GM12878 (cell line): ENCODE measurements at regions not wholly inside any gene's neighbourhood (a gene's known extent, or its start where the extent isn't known, plus 50 kb on each side); places are given as distances from the start of the nearest gene placed in this dataset.

Source experiments
- ATAC-seq: fragments of 200-7000 bp; cut with Tn5 transposase; 3 replicates; pipeline ENCODE4 v1.9.1; 2020; ENCODE audit warnings: mild to moderate bottlenecking, moderate library complexity
- BruUV-seq: library from RNA; stranded (reverse); fragments of 400-500 nt; replicated peaks from 2 replicates; lab custom pipeline; 2021; lab: Mats Ljungman, UMichigan
- CTCF ChIA-PET: fragments of 300-600 bp; sonication (Branson Sonifier 250); formaldehyde crosslinking; extraction: SDS; loops from one replicate; lab custom pipeline; 2021; ENCODE audit warnings: inconsistent platforms; lab: Yijun Ruan, JAX
- POLR2A ChIA-PET: fragments of 350-600 bp; formaldehyde crosslinking; extraction: SDS; loops from one replicate; lab custom pipeline; 2021; ENCODE audit warnings: inconsistent platforms; lab: Charles Lee
- RAD21 ChIA-PET: fragments of 300-600 bp; sonication (Branson Sonifier 250); formaldehyde crosslinking; loops from one replicate; lab custom pipeline; 2023; ENCODE audit warnings: antibody characterized with exemption; ENCODE audit not compliant: unreplicated experiment; lab: Charles Lee
- SMC1A ChIA-PET: fragments of 300-600 bp; sonication (Branson Sonifier 250); formaldehyde crosslinking; loops from one replicate; lab custom pipeline; 2023; ENCODE audit not compliant: unreplicated experiment, uncharacterized antibody; lab: Charles Lee
- DNase-seq: peaks from one replicate; pipeline ENCODE4 v3.0.0-alpha.2; 2011; ENCODE audit warnings: low read depth, low spot score
- FAIRE-seq: peaks from 3 replicates; lab custom pipeline; 2011; peaks lifted over from hg19 to GRCh38; lab: Jason Lieb, UNC
- H2AFZ ChIP-seq: 2 replicates; pipeline ENCODE4 v1.6.0; 2011; ENCODE audit warnings: low read depth, low read length, control low read depth; ENCODE audit not compliant: control insufficient read depth
- H3K27ac ChIP-seq: 2 replicates; pipeline ENCODE4 v1.5.1; 2011; ENCODE audit warnings: control low read depth; ENCODE audit not compliant: control insufficient read depth, insufficient read depth
- H3K27me3 ChIP-seq, 2 experiments: replicated peaks in 1 of 2; 2 replicates each; pipeline versions ENCODE4 v1.6.0 to v1.6.1; 2011; ENCODE audit warnings: low read length in 1 of 2; ENCODE audit not compliant: control insufficient read depth in 2 of 2, insufficient read depth in 2 of 2
- H3K36me3 ChIP-seq, 2 experiments: 2 replicates each; pipeline ENCODE4 v1.5.1; 2011; ENCODE audit warnings: low read length in 1 of 2; ENCODE audit not compliant: control insufficient read depth in 2 of 2, insufficient read depth in 2 of 2
- H3K4me1 ChIP-seq: 2 replicates; pipeline ENCODE4 v1.6.1; 2011; ENCODE audit warnings: mild to moderate bottlenecking, low read length, moderate library complexity, mixed read lengths; ENCODE audit not compliant: control insufficient read depth, insufficient read depth
- H3K4me2 ChIP-seq: 2 replicates; pipeline ENCODE4 v1.6.0; 2011; ENCODE audit warnings: control low read depth; ENCODE audit not compliant: control insufficient read depth, insufficient read depth
- H3K4me3 ChIP-seq: fragments of 200-600 bp; sonication (generic); 2 replicates; pipeline ENCODE4 v1.5.1; 2016
- H3K79me2 ChIP-seq: 2 replicates; pipeline ENCODE4 v1.6.0; 2011; ENCODE audit warnings: low read length; ENCODE audit not compliant: control insufficient read depth, insufficient read depth
- H3K9ac ChIP-seq: 2 replicates; pipeline ENCODE4 v1.8.0; 2011; ENCODE audit warnings: low read length, control low read depth, mixed read lengths; ENCODE audit not compliant: control insufficient read depth, insufficient read depth
- H3K9me3 ChIP-seq: replicated peaks from 3 replicates; pipeline ENCODE4 v1.5.1; 2011; ENCODE audit warnings: mild to moderate bottlenecking, low read length; ENCODE audit not compliant: control insufficient read depth, insufficient read depth
- H4K20me1 ChIP-seq: 2 replicates; pipeline ENCODE4 v1.6.0; 2011; ENCODE audit not compliant: control insufficient read depth, insufficient read depth
- ATF7 ChIP-seq: fragments of 450-650 bp; IDR thresholded peaks from 2 replicates; pipeline ENCODE4 v1.6.1; 2016; ENCODE audit warnings: low read depth, mild to moderate bottlenecking
- BHLHE40 ChIP-seq, 2 experiments: fragments of 450-650 bp in 1 of 2; IDR thresholded peaks; 2 replicates each; pipeline ENCODE4 v1.6.1; 2011 to 2017; ENCODE audit warnings: low read depth in 2 of 2, borderline replicate concordance in 1 of 2, improper control_type of control experiment in 1 of 2, low read length in 1 of 2, mild to moderate bottlenecking in 1 of 2
- CHD4 ChIP-seq: fragments of 200-600 bp; sonication (generic); IDR thresholded peaks from 2 replicates; pipeline ENCODE4 v1.6.1; 2016; ENCODE audit warnings: mild to moderate bottlenecking
- CREB1 ChIP-seq: IDR thresholded peaks from 2 replicates; pipeline ENCODE4 v1.6.1; 2012; ENCODE audit warnings: low read depth, mild to moderate bottlenecking, inconsistent platforms
- CREM ChIP-seq: IDR thresholded peaks from 2 replicates; pipeline ENCODE4 v1.6.1; 2014; ENCODE audit warnings: antibody characterized with exemption, low read depth
- EED ChIP-seq: sonication (generic); IDR thresholded peaks from 2 replicates; pipeline ENCODE4 v1.6.1; 2016; ENCODE audit warnings: antibody characterized with exemption, low read depth
- EGR1 ChIP-seq, 2 experiments: IDR thresholded peaks; 1 replicate in 1 of 2; 2 replicates in 1 of 2; pipeline ENCODE4 v1.6.1; 2011 to 2012; ENCODE audit warnings: low read depth in 2 of 2, low read length in 2 of 2, borderline replicate concordance in 1 of 2, mild to moderate bottlenecking in 1 of 2, moderate library complexity in 1 of 2
- ETV6 ChIP-seq, 2 experiments: fragments of 450-650 bp in 1 of 2; IDR thresholded peaks in 1 of 2; conservative IDR thresholded peaks in 1 of 2; 2 replicates each; pipeline ENCODE4 v1.6.1; 2014; ENCODE audit warnings: antibody characterized with exemption in 1 of 2, borderline replicate concordance in 1 of 2, low read depth in 1 of 2, mild to moderate bottlenecking in 1 of 2, moderate library complexity in 1 of 2
- FOXM1 ChIP-seq: IDR thresholded peaks from 2 replicates; pipeline ENCODE4 v1.6.1; 2012; ENCODE audit warnings: low read depth, mild to moderate bottlenecking, inconsistent platforms, low read length, moderate library complexity
- IKZF1 ChIP-seq: fragments of 450-650 bp; conservative IDR thresholded peaks from 2 replicates; pipeline ENCODE4 v1.6.1; 2017; ENCODE audit warnings: antibody characterized with exemption, mild to moderate bottlenecking
- IKZF2 ChIP-seq, 2 experiments: fragments of 450-650 bp; IDR thresholded peaks; 2 replicates each; pipeline ENCODE4 v1.6.1; 2017; ENCODE audit warnings: mild to moderate bottlenecking in 2 of 2, moderate library complexity in 2 of 2
- KAT2A ChIP-seq: conservative IDR thresholded peaks from 2 replicates; pipeline ENCODE4 v1.6.1; 2011; ENCODE audit warnings: low read depth, low read length; ENCODE audit not compliant: control insufficient read depth
- KDM1A ChIP-seq: fragments of 200-600 bp; sonication (generic); IDR thresholded peaks from 2 replicates; pipeline ENCODE4 v1.6.1; 2016; ENCODE audit warnings: borderline replicate concordance
- NFIC ChIP-seq: IDR thresholded peaks from 2 replicates; pipeline ENCODE4 v1.6.1; 2012; ENCODE audit warnings: low read depth, mild to moderate bottlenecking, inconsistent platforms, low read length, moderate library complexity
- NR2F1 ChIP-seq: fragments of 450-650 bp; conservative IDR thresholded peaks from 2 replicates; pipeline ENCODE4 v1.6.1; 2017; ENCODE audit warnings: mild to moderate bottlenecking
- RAD21 ChIP-seq: IDR thresholded peaks from 2 replicates; pipeline ENCODE4 v1.6.1; 2011; ENCODE audit warnings: mild to moderate bottlenecking, low read depth, low read length, moderate library complexity; ENCODE audit not compliant: insufficient read depth
- RUNX3 ChIP-seq: IDR thresholded peaks from 2 replicates; pipeline ENCODE4 v1.6.1; 2012; ENCODE audit warnings: low read length, inconsistent platforms
- SIN3A ChIP-seq: IDR thresholded peaks from 2 replicates; pipeline ENCODE4 v1.6.1; 2012; ENCODE audit warnings: low read depth, low read length, improper control_type of control experiment
- SREBF1 ChIP-seq: IDR thresholded peaks from 2 replicates; pipeline ENCODE4 v1.6.1; 2012; ENCODE audit warnings: mild to moderate bottlenecking, low read length
- SRF ChIP-seq, 2 experiments: IDR thresholded peaks; 2 replicates each; pipeline ENCODE4 v1.6.1; 2011; ENCODE audit warnings: low read depth in 2 of 2, low read length in 2 of 2, mild to moderate bottlenecking in 1 of 2, moderate library complexity in 1 of 2
- WGBS: methylation state at CpG from one replicate; pipeline ENCODE4 v1.1.6; 2016; ENCODE audit warnings: low lambda C conversion rate; ENCODE audit not compliant: insufficient replicate concordance, insufficient coverage; ENCODE audit errors: missing lambda C conversion rate; 5-methylcytosine and 5-hydroxymethylcytosine counted together
- in situ Hi-C: fragments of 300-500 bp; cut with MboI; formaldehyde crosslinking; loops from 9 replicates; pipeline ENCODE4 v1.14.3; 2018; ENCODE audit warnings: mixed read lengths
- intact Hi-C: fragments of 100-400 bp; cut with micrococcal nuclease; formaldehyde crosslinking; loops from one replicate; pipeline ENCODE4 v1.14.2; 2022; ENCODE audit not compliant: unreplicated experiment
- TF ChIP-seq, protein P1 (sequence below): IDR thresholded peaks from 2 replicates; pipeline ENCODE4 v1.6.1; 2011; ENCODE audit warnings: borderline replicate concordance, low read depth, mild to moderate bottlenecking, moderate library complexity, mixed read lengths, low read length; ENCODE audit not compliant: insufficient read depth; ENCODE audit errors: extremely low read length
- TF ChIP-seq, protein P2 (sequence below): IDR thresholded peaks from 2 replicates; pipeline ENCODE4 v1.6.1; 2012; ENCODE audit warnings: low read depth, low read length, improper control_type of control experiment
- TF ChIP-seq, protein P3 (sequence below): IDR thresholded peaks from 2 replicates; pipeline ENCODE4 v1.6.1; 2011; ENCODE audit warnings: low read depth, mild to moderate bottlenecking, low read length, moderate library complexity, borderline replicate concordance; ENCODE audit errors: extremely low read depth

DNA sequence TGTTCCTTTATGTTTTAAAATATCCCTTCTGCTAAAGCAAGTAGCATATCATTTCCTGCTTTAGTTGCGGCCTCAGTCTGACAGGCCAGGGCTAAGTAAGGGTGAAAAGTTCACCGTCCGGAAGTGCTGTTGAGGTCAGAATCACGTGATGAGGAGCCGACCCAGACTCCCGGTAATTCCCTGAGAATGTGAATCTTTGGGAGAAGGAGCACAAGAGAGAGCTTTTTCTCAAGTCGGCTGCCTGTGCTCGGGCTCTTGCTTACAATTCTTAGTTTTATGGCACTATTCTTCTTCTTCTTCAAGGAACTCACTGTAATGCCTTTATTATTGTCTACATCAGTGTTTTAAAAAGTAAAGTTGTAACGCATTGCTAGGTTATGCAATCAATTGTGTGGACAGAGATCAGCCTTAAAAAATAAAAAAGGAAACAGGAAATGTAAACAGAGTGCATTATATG is 309.3 kb downstream of the PRL start:
- FAIRE-seq (no peak), DNase-seq (peak; percentile 11), ATAC-seq (peak; percentile 38; the same call in 2 of the 3 replicates)
- BruUV-seq: no TSS peak
- Histone ChIP-seq H3K4me1 (0 out of 2 replicates have a peak, but pooled peaks cover 2% of the 10 kb centered on the region), H3K4me3 (no peak overlapping the region), H3K36me3 (no peaks in the 10 kb centered on the region), H3K27me3 (no peaks in the 10 kb centered on the region), H2AFZ (peak overlapping the region; percentile 67; the same call in 1 of the 2 replicates), H3K79me2 (no peaks in the 10 kb centered on the region), H3K9ac (no peak overlapping the region), H3K4me2 (no peak overlapping the region), H3K27ac (no peak overlapping the region), H4K20me1 (no peaks in the 10 kb centered on the region), H3K9me3 (no peaks in the 10 kb centered on the region; the same call in 2 of the 3 replicates)
- RAD21 ChIA-PET: no interaction called here
- intact Hi-C loops: no loop called here
- in situ Hi-C loops: no loop called here
- SMC1A ChIA-PET: interaction anchor here (1.0 to 1.2 kb wide), 2 partner anchors 15 to 20 kb away, joined by 3 to 4 read pairs; no protein-coding TSS in a partner anchor
- CTCF ChIA-PET: interaction anchor here (0.7 to 2.3 kb wide), 2 partner anchors 13 to 266 kb away, joined by 3 to 4 read pairs; no protein-coding TSS in a partner anchor
- POLR2A ChIA-PET: no interaction called here
- 1% methylated on average over 9 of the region's 9 CpGs for WGBS
- no peak for TF ChIP-seq SRF (IDR thresholded peaks at IDR 0.05; ENCODE audit: low read depth in 2 of 2, low read length in 2 of 2)
- TF ChIP-seq FOXM1: 0 out of 2 replicates have a peak, but pooled peaks have one; percentile 24
- peak; percentile 30; a peak in 3 of 4 replicates for TF ChIP-seq IKZF2 (IDR thresholded peaks at IDR 0.05)
- 0 out of 3 replicates have a peak, but pooled peaks of 1 of the 2 experiments have one; percentile 19 for TF ChIP-seq EGR1 (IDR thresholded peaks at IDR 0.05; ENCODE audit: borderline replicate concordance in 1 of 2, low read depth in 2 of 2, low read length in 2 of 2)
- TF ChIP-seq SIN3A: no peak
- TF ChIP-seq NFIC: peak; percentile 74; the same call in 1 of the 2 replicates
- no peak for TF ChIP-seq CHD4
- TF ChIP-seq EED: peak; percentile 86
- peak; percentile 73 for TF ChIP-seq RUNX3
- peak in 1 of 2 experiments; percentile 53; a peak in 2 of 4 replicates for TF ChIP-seq ETV6 (conservative IDR thresholded peaks at IDR 0.05 in 1 of 2, IDR thresholded peaks at IDR 0.05 in 1 of 2; ENCODE audit: borderline replicate concordance in 1 of 2, low read depth in 1 of 2)
- 0 out of 2 replicates have a peak, but pooled peaks have one; percentile 15 for TF ChIP-seq CREB1
- TF ChIP-seq RAD21: no peak
- TF ChIP-seq ATF7: no peak
- TF ChIP-seq, protein P1, sequence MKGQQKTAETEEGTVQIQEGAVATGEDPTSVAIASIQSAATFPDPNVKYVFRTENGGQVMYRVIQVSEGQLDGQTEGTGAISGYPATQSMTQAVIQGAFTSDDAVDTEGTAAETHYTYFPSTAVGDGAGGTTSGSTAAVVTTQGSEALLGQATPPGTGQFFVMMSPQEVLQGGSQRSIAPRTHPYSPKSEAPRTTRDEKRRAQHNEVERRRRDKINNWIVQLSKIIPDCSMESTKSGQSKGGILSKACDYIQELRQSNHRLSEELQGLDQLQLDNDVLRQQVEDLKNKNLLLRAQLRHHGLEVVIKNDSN: peak; percentile 45
- no peak for TF ChIP-seq SREBF1
- TF ChIP-seq BHLHE40 (IDR thresholded peaks at IDR 0.05; ENCODE audit: borderline replicate concordance in 1 of 2, low read depth in 2 of 2, low read length in 1 of 2): peak; percentile 61 to 77; a peak in 2 of 4 replicates
- TF ChIP-seq NR2F1: 0 out of 2 replicates have a peak, but pooled peaks have one; percentile 12
- no peak for TF ChIP-seq KDM1A
- TF ChIP-seq, protein P2, sequence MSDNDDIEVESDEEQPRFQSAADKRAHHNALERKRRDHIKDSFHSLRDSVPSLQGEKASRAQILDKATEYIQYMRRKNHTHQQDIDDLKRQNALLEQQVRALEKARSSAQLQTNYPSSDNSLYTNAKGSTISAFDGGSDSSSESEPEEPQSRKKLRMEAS: no peak
- peak; percentile 60; the same call in 1 of the 2 replicates for TF ChIP-seq CREM
- peak; percentile 49; the same call in 1 of the 2 replicates for TF ChIP-seq IKZF1
- TF ChIP-seq, protein P3, sequence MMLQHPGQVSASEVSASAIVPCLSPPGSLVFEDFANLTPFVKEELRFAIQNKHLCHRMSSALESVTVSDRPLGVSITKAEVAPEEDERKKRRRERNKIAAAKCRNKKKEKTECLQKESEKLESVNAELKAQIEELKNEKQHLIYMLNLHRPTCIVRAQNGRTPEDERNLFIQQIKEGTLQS: peak; percentile 56; the same call in 1 of the 2 replicates
- no peak for TF ChIP-seq KAT2A
